Kidney (tissue), 13 donors: ENCODE measurements at regions not wholly inside any gene's neighbourhood (a gene's known extent, or its start where the extent isn't known, plus 50 kb on each side); places are given as distances from the start of the nearest gene placed in this dataset.

Experiments
- DNase-seq, 5 donors: peaks; one replicate each; pipeline ENCODE4 v3.0.0-alpha.2; 2013 to 2020
- FAIRE-seq: peaks from 2 replicates; lab custom pipeline; 2012; peaks lifted over from hg19 to GRCh38; lab: Jason Lieb, UNC
- H3K27ac ChIP-seq, 2 donors: one replicate each; pipeline ENCODE4 v1.7.0; 2013; ENCODE audit warnings: low read depth in 2 of 2, low read length in 2 of 2, inconsistent platforms in 1 of 2
- H3K27me3 ChIP-seq: one replicate; pipeline ENCODE4 v1.7.1; 2013; ENCODE audit warnings: low read length, inconsistent platforms; ENCODE audit not compliant: control insufficient read depth, insufficient read depth
- H3K36me3 ChIP-seq, 3 donors: one replicate each; pipeline versions ENCODE4 v1.7.0 to v1.7.1; 2013; ENCODE audit warnings: low read length in 3 of 3, control low read depth in 1 of 3, inconsistent platforms in 1 of 3; ENCODE audit not compliant: insufficient read depth in 3 of 3, control insufficient read depth in 2 of 3
- H3K4me1 ChIP-seq, 3 donors: one replicate each; pipeline versions ENCODE4 v1.7.0 to v1.7.1; 2013; ENCODE audit warnings: low read length in 3 of 3, inconsistent platforms in 1 of 3, low read depth in 1 of 3; ENCODE audit not compliant: control insufficient read depth in 2 of 3, insufficient read depth in 2 of 3
- H3K4me3 ChIP-seq, 3 donors: one replicate each; pipeline versions ENCODE4 v1.7.0 to v1.8.1; 2013; ENCODE audit warnings: low read length in 3 of 3, control low read depth in 1 of 3, inconsistent platforms in 1 of 3
- H3K9ac ChIP-seq, 3 donors: one replicate each; pipeline versions ENCODE4 v1.7.0 to v1.7.1; 2013; ENCODE audit warnings: low read length in 3 of 3, control low read depth in 1 of 3, inconsistent platforms in 1 of 3
- H3K9me3 ChIP-seq, 3 donors: one replicate each; pipeline versions ENCODE4 v1.7.0 to v1.7.1; 2013; ENCODE audit warnings: low read length in 3 of 3, control low read depth in 1 of 3, inconsistent platforms in 1 of 3; ENCODE audit not compliant: control insufficient read depth in 2 of 3, insufficient read depth in 1 of 3
- CTCF ChIP-seq: IDR thresholded peaks from 3 replicates; pipeline ENCODE4 v1.5.1; 2012; ENCODE audit warnings: mild to moderate bottlenecking, moderate library complexity, borderline replicate concordance; ENCODE audit not compliant: insufficient read depth; ENCODE audit errors: extremely low read depth
- intact Hi-C: fragments of 100-400 bp; cut with DNase I; formaldehyde crosslinking; loops from one replicate; pipeline ENCODE4 v1.11.1; 2022
- donor health status: control.
- donor health status: control.
- donor health status: control.
- donor health status: control.
- donor health status: control.
- donor health status: DM: yes; HTN: yes; CAD: no.
- donor health status: Normal renal cell carcinoma (clear cell type).

- H3K27ac ChIP-seq, result no peak overlapping the region
- no peak for TF ChIP-seq CTCF
- no peaks in the 10 kb centered on the region for H3K4me1 ChIP-seq
- no peak overlapping the region for H3K4me3 ChIP-seq
- H3K9me3 ChIP-seq, result no peaks in the 10 kb centered on the region
- no peaks in the 10 kb centered on the region for H3K27me3 ChIP-seq
- intact Hi-C loops, result no loop called here
- H3K36me3 ChIP-seq, result no peaks in the 10 kb centered on the region
- no peak overlapping the region for H3K9ac ChIP-seq
- no peak for FAIRE-seq
- DNase-seq, result no peak
Measured at GRCh38 chr2:58508006-58508405, 266.9 kb upstream of the FANCL start.

GRCh38 chr2:58503918-58504317 is 262.8 kb upstream of the FANCL start:
- intact Hi-C loops, result no loop called here
- no peaks in the 10 kb centered on the region for H3K27me3 ChIP-seq
- H3K27ac ChIP-seq, result no peak overlapping the region
- H3K36me3 ChIP-seq, result no peaks in the 10 kb centered on the region
- no peak for TF ChIP-seq CTCF
- DNase-seq (no peak), FAIRE-seq (no peak)
- no peak overlapping the region for H3K9ac ChIP-seq
- no peaks in the 10 kb centered on the region for H3K4me1 ChIP-seq
- H3K9me3 ChIP-seq, result no peaks in the 10 kb centered on the region
- H3K4me3 ChIP-seq, result no peak overlapping the region

- Histone ChIP-seq H3K27ac (no peak overlapping the region), H3K36me3 (no peaks in the 10 kb centered on the region), H3K4me3 (no peak overlapping the region), H3K9me3 (no peaks in the 10 kb centered on the region), H3K9ac (no peak overlapping the region), H3K4me1 (no peaks in the 10 kb centered on the region), H3K27me3 (no peaks in the 10 kb centered on the region)
- DNase-seq (no peak), FAIRE-seq (no peak)
- no peak for TF ChIP-seq CTCF
- intact Hi-C loops, result no loop called here
Measured at GRCh38 chr2:58502931-58503330, 261.8 kb upstream of the FANCL start.

- Histone ChIP-seq H3K36me3 (no peaks in the 10 kb centered on the region), H3K9me3 (no peaks in the 10 kb centered on the region), H3K27ac (no peak overlapping the region), H3K4me3 (no peak overlapping the region), H3K27me3 (no peaks in the 10 kb centered on the region), H3K4me1 (no peaks in the 10 kb centered on the region), H3K9ac (no peak overlapping the region)
- no peak for DNase-seq
- intact Hi-C loops, result no loop called here
- no peak for FAIRE-seq
- TF ChIP-seq CTCF, result no peak
Measured at GRCh38 chr2:58501371-58502160, 260.4 kb upstream of the FANCL start.
